NCI-H774 (cell line): ENCODE measurements at regions not wholly inside any gene's neighbourhood (a gene's known extent, or its start where the extent isn't known, plus 50 kb on each side); places are given as distances from the start of the nearest gene placed in this dataset.
A peak's percentile ranks its signal among the peaks of the same experiment; 100 is the strongest.
"Not testable (repeated sequence)": the region's sequence is repeated elsewhere in the genome, so short reads cannot be mapped to it uniquely, and the experiment has no call there.

ENCODE experiments used
- DNase-seq: peaks from one replicate; lab custom pipeline; 2025; lab: John Stamatoyannopoulos, UW

- DNase-seq = no peak
These were observed 317.0 kb downstream of the ZIC3 start for GRCh38 chrX:137882960-137883359.

- not testable (repeated sequence) for DNase-seq
These were observed 318.9 kb downstream of the ZIC3 start for GRCh38 chrX:137884813-137885212.

- DNase-seq = no peak
These were observed 325.5 kb downstream of the ZIC3 start for GRCh38 chrX:137891431-137891830.

GRCh38 chrX:137896123-137896522 lies 330.2 kb downstream of the ZIC3 start:
- DNase-seq = no peak

GRCh38 chrX:137915466-137915865 lies 349.5 kb downstream of the ZIC3 start:
- DNase-seq = no peak

GRCh38 chrX:137916090-137916746 lies 350.3 kb downstream of the ZIC3 start:
- no peak for DNase-seq

- peak; percentile 47 for DNase-seq
These were observed 360.2 kb downstream of the ZIC3 start for GRCh38 chrX:137926090-137926489.

GRCh38 chrX:137929951-137930350 lies 364.0 kb downstream of the ZIC3 start:
- DNase-seq = no peak

GRCh38 chrX:137930533-137930932 lies 364.6 kb downstream of the ZIC3 start:
- DNase-seq = no peak

- DNase-seq = not testable (repeated sequence)
These were observed 368.3 kb downstream of the ZIC3 start for GRCh38 chrX:137934214-137934613.

GRCh38 chrX:137934887-137935286 lies 369.0 kb downstream of the ZIC3 start:
- not testable (repeated sequence) for DNase-seq

- peak; percentile 52 for DNase-seq
These were observed 379.5 kb downstream of the ZIC3 start for GRCh38 chrX:137945470-137945869.

- no peak for DNase-seq
These were observed 403.3 kb downstream of the ZIC3 start for GRCh38 chrX:137969191-137969590.

- peak; percentile 7 for DNase-seq
These were observed 416.7 kb downstream of the ZIC3 start for GRCh38 chrX:137982472-137983172.

- DNase-seq = no peak
These were observed 422.5 kb downstream of the ZIC3 start for GRCh38 chrX:137988470-137988869.

- DNase-seq = no peak
These were observed 432.7 kb downstream of the ZIC3 start for GRCh38 chrX:137998619-137999018.

GRCh38 chrX:137999071-137999470 lies 433.1 kb downstream of the ZIC3 start:
- no peak for DNase-seq

- no peak for DNase-seq
These were observed 433.6 kb downstream of the ZIC3 start for GRCh38 chrX:137999552-137999951.

GRCh38 chrX:138001226-138001625 lies 435.3 kb downstream of the ZIC3 start:
- DNase-seq = no peak

GRCh38 chrX:138006180-138006579 lies 440.3 kb downstream of the ZIC3 start:
- DNase-seq = no peak

GRCh38 chrX:138008281-138008680 lies 442.4 kb downstream of the ZIC3 start:
- DNase-seq = no peak

- no peak for DNase-seq
These were observed 445.5 kb downstream of the ZIC3 start for GRCh38 chrX:138011468-138011867.

GRCh38 chrX:138014577-138014976 lies 448.6 kb downstream of the ZIC3 start:
- no peak for DNase-seq
